Stimulated activated naive CD4-positive, alpha-beta T cell treated with Interleukin-2 at 50 U/mL for 16 hours (primary cell): ENCODE measurements at regions not wholly inside any gene's neighbourhood (a gene's known extent, or its start where the extent isn't known, plus 50 kb on each side); places are given as distances from the start of the nearest gene placed in this dataset.

Experiments
- DNase-seq: peaks from one replicate; lab custom pipeline; 2025; lab: John Stamatoyannopoulos, UW

- DNase-seq = no peak
Observed at GRCh38 chr11:134555510-134555909, 143.5 kb upstream of the B3GAT1 start.

GRCh38 chr11:134554861-134555260 lies 142.8 kb upstream of the B3GAT1 start:
- no peak for DNase-seq

GRCh38 chr11:134554106-134554505 lies 142.1 kb upstream of the B3GAT1 start:
- DNase-seq = no peak

GRCh38 chr11:134552749-134553148 lies 140.7 kb upstream of the B3GAT1 start:
- DNase-seq = no peak

- DNase-seq = no peak
Observed at GRCh38 chr11:134545521-134545920, 133.5 kb upstream of the B3GAT1 start.

- DNase-seq = no peak
Observed at GRCh38 chr11:134544095-134544815, 132.2 kb upstream of the B3GAT1 start.

- DNase-seq = no peak
Observed at GRCh38 chr11:134543645-134544044, 131.6 kb upstream of the B3GAT1 start.

GRCh38 chr11:134543241-134543640 lies 131.2 kb upstream of the B3GAT1 start:
- DNase-seq = no peak

- no peak for DNase-seq
Observed at GRCh38 chr11:134542401-134543165, 130.5 kb upstream of the B3GAT1 start.

GRCh38 chr11:134541951-134542350 lies 129.9 kb upstream of the B3GAT1 start:
- DNase-seq = no peak

- no peak for DNase-seq
Observed at GRCh38 chr11:134541355-134541754, 129.3 kb upstream of the B3GAT1 start.

GRCh38 chr11:134539285-134539684 lies 127.2 kb upstream of the B3GAT1 start:
- DNase-seq = no peak

GRCh38 chr11:134538742-134539141 lies 126.7 kb upstream of the B3GAT1 start:
- no peak for DNase-seq

GRCh38 chr11:134537941-134538340 lies 125.9 kb upstream of the B3GAT1 start:
- DNase-seq = no peak

GRCh38 chr11:134537296-134537695 lies 125.3 kb upstream of the B3GAT1 start:
- no peak for DNase-seq

- DNase-seq = no peak
Observed at GRCh38 chr11:134536677-134537076, 124.6 kb upstream of the B3GAT1 start.

GRCh38 chr11:134536219-134536618 lies 124.2 kb upstream of the B3GAT1 start:
- DNase-seq = no peak

- no peak for DNase-seq
Observed at GRCh38 chr11:134535029-134536025, 123.3 kb upstream of the B3GAT1 start.

- no peak for DNase-seq
Observed at GRCh38 chr11:134533511-134533910, 121.5 kb upstream of the B3GAT1 start.

GRCh38 chr11:134532921-134533421 lies 120.9 kb upstream of the B3GAT1 start:
- no peak for DNase-seq

GRCh38 chr11:134532131-134532920 lies 120.3 kb upstream of the B3GAT1 start:
- no peak for DNase-seq
